ENCODE measurements at regions not wholly inside any gene's neighbourhood (a gene's known extent, or its start where the extent isn't known, plus 50 kb on each side); places are given as distances from the start of the nearest gene placed in this dataset.
"Not testable (repeated sequence)": the region's sequence is repeated elsewhere in the genome, so short reads cannot be mapped to it uniquely, and the experiment has no call there.

DNA sequence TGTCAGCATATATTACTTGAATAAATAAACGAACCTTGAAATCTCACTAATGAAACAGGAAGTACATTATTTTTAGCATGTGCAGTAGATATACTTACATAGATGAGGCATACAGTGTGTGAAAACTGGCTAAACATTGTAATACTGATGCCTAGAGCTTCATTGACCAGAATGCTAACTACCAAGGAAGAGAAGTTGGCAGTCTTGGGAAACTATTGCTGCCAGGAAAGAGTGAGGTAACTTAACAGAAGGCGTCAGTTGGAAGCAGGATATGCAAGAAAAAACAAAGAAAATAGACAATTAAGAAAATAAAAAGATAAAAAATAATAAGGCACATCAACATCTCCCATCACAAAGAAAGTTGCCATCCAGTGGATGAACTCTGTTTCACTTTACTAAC is 963.0 kb downstream of the TDRD15 start:
- POLR2A ChIA-PET, result no interaction called here
- no peak for DNase-seq (ENCODE audit: low read depth, low spot score)
- TF ChIP-seq, protein P1, sequence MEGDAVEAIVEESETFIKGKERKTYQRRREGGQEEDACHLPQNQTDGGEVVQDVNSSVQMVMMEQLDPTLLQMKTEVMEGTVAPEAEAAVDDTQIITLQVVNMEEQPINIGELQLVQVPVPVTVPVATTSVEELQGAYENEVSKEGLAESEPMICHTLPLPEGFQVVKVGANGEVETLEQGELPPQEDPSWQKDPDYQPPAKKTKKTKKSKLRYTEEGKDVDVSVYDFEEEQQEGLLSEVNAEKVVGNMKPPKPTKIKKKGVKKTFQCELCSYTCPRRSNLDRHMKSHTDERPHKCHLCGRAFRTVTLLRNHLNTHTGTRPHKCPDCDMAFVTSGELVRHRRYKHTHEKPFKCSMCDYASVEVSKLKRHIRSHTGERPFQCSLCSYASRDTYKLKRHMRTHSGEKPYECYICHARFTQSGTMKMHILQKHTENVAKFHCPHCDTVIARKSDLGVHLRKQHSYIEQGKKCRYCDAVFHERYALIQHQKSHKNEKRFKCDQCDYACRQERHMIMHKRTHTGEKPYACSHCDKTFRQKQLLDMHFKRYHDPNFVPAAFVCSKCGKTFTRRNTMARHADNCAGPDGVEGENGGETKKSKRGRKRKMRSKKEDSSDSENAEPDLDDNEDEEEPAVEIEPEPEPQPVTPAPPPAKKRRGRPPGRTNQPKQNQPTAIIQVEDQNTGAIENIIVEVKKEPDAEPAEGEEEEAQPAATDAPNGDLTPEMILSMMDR (IDR thresholded peaks at IDR 0.05; ENCODE audit: insufficient read depth, low read length, missing control alignments), result no peak
- CTCF ChIA-PET, result no interaction called here
- H3K4me3 ChIP-seq (ENCODE audit: low read depth, low read length), result no peak overlapping the region

DNA sequence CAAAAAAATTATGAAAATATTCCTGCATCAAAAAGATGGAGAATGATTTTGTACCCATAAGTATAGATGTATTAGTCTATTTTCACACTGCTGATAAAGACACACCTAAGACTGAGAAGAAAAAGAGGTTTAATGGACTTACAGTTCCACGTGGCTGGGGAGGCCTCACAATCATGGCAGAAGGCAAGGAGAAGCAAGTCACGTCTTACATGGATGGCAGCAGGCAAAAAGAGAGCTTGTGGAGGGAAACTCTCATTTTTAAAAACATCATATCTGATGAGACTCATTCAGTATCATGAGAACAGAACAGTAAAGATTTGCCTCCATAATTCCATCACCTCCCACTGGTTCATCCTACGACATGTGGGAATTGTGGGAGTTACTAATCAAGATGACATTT is 979.8 kb downstream of the TDRD15 start:
- DNase-seq (ENCODE audit: low read depth, low spot score); CTCF ChIA-PET; POLR2A ChIA-PET; H3K4me3 ChIP-seq (ENCODE audit: low read depth, low read length): not testable (repeated sequence)

DNA sequence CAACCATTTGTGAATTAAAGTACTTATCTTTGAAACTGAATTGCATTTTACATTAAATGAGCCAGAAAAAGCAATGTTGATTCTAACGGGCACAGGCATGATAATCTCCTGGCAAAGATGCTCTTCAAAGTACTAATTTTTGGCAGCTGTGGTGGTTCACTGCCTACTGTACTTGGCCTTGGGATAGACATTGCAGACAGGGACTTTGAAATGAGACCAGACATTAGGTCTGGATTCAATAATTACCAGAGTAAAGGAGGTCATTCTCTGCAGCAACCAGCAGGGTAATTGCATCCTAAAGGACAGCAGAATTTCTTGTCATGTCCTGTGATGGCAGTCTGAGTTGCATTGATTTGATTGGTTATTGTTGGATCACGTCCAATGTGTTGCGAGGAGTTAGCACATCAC is 986.5 kb downstream of the TDRD15 start:
- DNase-seq (ENCODE audit: low read depth, low spot score), result no peak
- no peak overlapping the region for H3K4me3 ChIP-seq (ENCODE audit: low read depth, low read length)
- ChIA-PET POLR2A (no interaction called here), CTCF (no interaction called here)
- TF ChIP-seq, protein P1 (IDR thresholded peaks at IDR 0.05; ENCODE audit: insufficient read depth, low read length, missing control alignments), result no peak

DNA sequence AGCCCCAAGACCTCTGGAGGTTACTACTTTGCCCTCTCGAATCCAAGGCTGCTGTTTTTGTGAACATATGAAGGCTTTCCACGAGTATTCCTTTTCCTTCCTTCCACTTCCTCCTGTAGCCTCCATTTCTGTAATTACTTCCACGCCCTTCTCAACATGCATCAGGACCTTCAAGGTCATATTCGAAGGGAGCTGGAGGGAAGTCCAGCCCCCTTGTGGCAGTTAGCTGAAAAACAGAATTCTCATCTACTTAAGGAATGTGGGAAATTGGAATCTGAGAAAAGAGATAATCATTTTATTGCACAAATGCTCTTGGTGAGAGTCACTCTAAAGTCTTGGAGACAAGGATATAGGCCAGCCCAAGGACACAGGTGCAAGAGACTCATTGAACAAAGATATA is 1000.2 kb downstream of the TDRD15 start:
- ChIA-PET POLR2A (no interaction called here), CTCF (no interaction called here)
- TF ChIP-seq, protein P1 (IDR thresholded peaks at IDR 0.05; ENCODE audit: insufficient read depth, low read length, missing control alignments), result no peak
- H3K4me3 ChIP-seq (ENCODE audit: low read depth, low read length), result no peak overlapping the region
- no peak for DNase-seq (ENCODE audit: low read depth, low spot score)

DNA sequence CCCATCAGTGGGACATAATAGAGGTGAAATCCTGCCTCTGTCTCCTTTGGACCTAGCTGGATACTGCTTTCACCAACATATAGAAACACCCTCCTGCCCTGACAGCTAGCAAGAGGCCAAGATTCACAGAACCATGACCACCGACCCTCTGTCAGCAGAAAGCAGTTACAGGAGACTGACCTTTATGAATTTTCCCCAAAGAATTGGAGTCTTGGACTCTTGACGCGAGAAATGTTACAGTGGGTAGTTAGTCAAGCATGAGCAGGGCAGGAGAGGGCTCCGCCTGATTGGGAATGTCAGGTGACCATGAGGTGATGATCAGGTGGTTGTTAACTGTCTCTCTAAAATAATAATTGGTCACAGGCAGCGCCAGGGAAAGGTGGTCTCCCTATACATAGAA is 1002.3 kb downstream of the TDRD15 start:
- ChIA-PET POLR2A (no interaction called here), CTCF (no interaction called here)
- no peak for DNase-seq (ENCODE audit: low read depth, low spot score)
- TF ChIP-seq, protein P1 (IDR thresholded peaks at IDR 0.05; ENCODE audit: insufficient read depth, low read length, missing control alignments), result no peak
- H3K4me3 ChIP-seq (ENCODE audit: low read depth, low read length), result no peak overlapping the region

DNA sequence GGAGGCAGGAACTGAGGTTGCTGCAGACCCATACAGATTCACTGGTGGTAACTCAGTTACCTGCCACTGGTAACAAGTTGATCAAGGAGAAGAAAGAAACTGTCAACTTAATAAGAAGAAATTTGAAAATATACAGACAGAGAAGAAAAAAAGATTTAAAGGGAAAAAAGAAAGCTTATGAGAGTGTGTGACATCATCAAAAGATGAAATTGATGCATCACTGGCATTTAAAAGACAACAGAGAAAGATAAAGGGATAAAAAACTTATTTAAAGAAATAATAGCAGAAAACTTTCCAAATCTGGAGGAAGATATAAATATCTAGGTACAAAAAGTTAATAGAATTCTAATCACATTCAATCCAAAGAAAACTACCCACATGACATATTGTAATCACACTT is 1003.2 kb downstream of the TDRD15 start:
- H3K4me3 ChIP-seq (ENCODE audit: low read depth, low read length), result no peak overlapping the region
- TF ChIP-seq, protein P1 (IDR thresholded peaks at IDR 0.05; ENCODE audit: insufficient read depth, low read length, missing control alignments), result no peak
- DNase-seq (ENCODE audit: low read depth, low spot score), result no peak
- CTCF ChIA-PET, result no interaction called here
- POLR2A ChIA-PET, result no interaction called here

DNA sequence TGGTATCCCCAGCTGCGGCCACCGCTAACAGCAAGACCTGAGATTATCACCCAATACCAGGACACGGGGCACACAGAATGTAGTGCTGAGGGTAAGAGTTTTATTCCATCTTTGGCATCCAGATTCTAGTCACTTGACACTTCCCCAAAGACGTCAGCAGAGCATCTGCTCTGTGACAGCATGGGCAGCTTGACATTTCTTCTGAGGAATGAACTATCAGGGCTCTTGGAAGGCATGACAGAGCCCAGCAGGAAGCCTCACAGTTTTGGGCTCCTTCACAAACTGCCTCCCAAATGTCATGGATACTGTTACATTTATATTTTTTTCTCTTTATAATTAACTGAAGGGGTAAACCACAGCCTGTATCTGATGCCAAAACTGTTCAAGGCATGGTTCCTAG is 1010.7 kb downstream of the TDRD15 start:
- TF ChIP-seq, protein P1 (IDR thresholded peaks at IDR 0.05; ENCODE audit: insufficient read depth, low read length, missing control alignments), result no peak
- CTCF ChIA-PET, result no interaction called here
- POLR2A ChIA-PET, result no interaction called here

More for the DNA sequence above, 1010.7 kb downstream of the TDRD15 start:
- no peak for DNase-seq (ENCODE audit: low read depth, low spot score)
- H3K4me3 ChIP-seq (ENCODE audit: low read depth, low read length), result no peak overlapping the region

Data from AG04449 (cell line).